ENCODE measurements at regions not wholly inside any gene's neighbourhood (a gene's known extent, or its start where the extent isn't known, plus 50 kb on each side); places are given as distances from the start of the nearest gene placed in this dataset.
"Not testable (repeated sequence)": the region's sequence is repeated elsewhere in the genome, so short reads cannot be mapped to it uniquely, and the experiment has no call there.

GRCh38 chr4:44563496-44563895 is 87.9 kb downstream of the YIPF7 start:
- DNase-seq (ENCODE audit: low spot score), result no peak

GRCh38 chr4:44558031-44558605 is 93.3 kb downstream of the YIPF7 start:
- DNase-seq (ENCODE audit: low spot score), result no peak

- DNase-seq (ENCODE audit: low spot score), result no peak
These were observed 96.7 kb downstream of the YIPF7 start for GRCh38 chr4:44554768-44555167.

- no peak for DNase-seq (ENCODE audit: low spot score)
These were observed 98.2 kb downstream of the YIPF7 start for GRCh38 chr4:44553180-44553579.

GRCh38 chr4:44545781-44546180 is 97.2 kb upstream of the KCTD8 start:
- no peak for DNase-seq (ENCODE audit: low spot score)

GRCh38 chr4:44544158-44544557 is 95.5 kb upstream of the KCTD8 start:
- DNase-seq (ENCODE audit: low spot score), result peak; percentile 2

- DNase-seq (ENCODE audit: low spot score), result no peak
These were observed 89.9 kb upstream of the KCTD8 start for GRCh38 chr4:44538534-44538933.

GRCh38 chr4:44535981-44536380 is 87.4 kb upstream of the KCTD8 start:
- DNase-seq (ENCODE audit: low spot score), result no peak

- no peak for DNase-seq (ENCODE audit: low spot score)
These were observed 84.2 kb upstream of the KCTD8 start for GRCh38 chr4:44532851-44533250.

GRCh38 chr4:44522761-44523445 is 74.3 kb upstream of the KCTD8 start:
- DNase-seq (ENCODE audit: low spot score), result peak; percentile 19

- not testable (repeated sequence) for DNase-seq (ENCODE audit: low spot score)
These were observed 53.6 kb upstream of the KCTD8 start for GRCh38 chr4:44502216-44502615.
